Panc1 (cell line): ENCODE measurements at regions not wholly inside any gene's neighbourhood (a gene's known extent, or its start where the extent isn't known, plus 50 kb on each side); places are given as distances from the start of the nearest gene placed in this dataset.

Experiments
- ATAC-seq: fragments of 200-7000 bp; cut with Tn5 transposase; 2 replicates; pipeline ENCODE4 v1.9.1; 2020; ENCODE audit warnings: mild to moderate bottlenecking, moderate library complexity
- BruUV-seq: library from RNA; stranded (reverse); fragments of 400-500 nt; replicated peaks from 2 replicates; lab custom pipeline; 2021; lab: Mats Ljungman, UMichigan
- CTCF ChIA-PET: fragments of 300-600 bp; sonication (Branson Sonifier 250); formaldehyde crosslinking; loops from one replicate; lab custom pipeline; 2022; ENCODE audit warnings: antibody characterized with exemption; lab: Charles Lee
- POLR2A ChIA-PET: fragments of 300-600 bp; sonication (Branson Sonifier 250); formaldehyde crosslinking; loops from one replicate; lab custom pipeline; 2022; ENCODE audit warnings: antibody characterized with exemption; lab: Charles Lee
- DNase-seq: peaks from one replicate; pipeline ENCODE4 v3.0.0-alpha.2; 2010; ENCODE audit warnings: low read depth, low spot score
- H3K27ac ChIP-seq: 2 replicates; pipeline ENCODE4 v1.5.1; 2011; ENCODE audit warnings: mild to moderate bottlenecking, low read length, inconsistent platforms
- H3K27me3 ChIP-seq: fragments of 200-500 bp; sonication (Bioruptor generic); 2 replicates; pipeline ENCODE4 v1.6.0; 2014; ENCODE audit warnings: low read length, inconsistent platforms; ENCODE audit not compliant: control insufficient read depth, insufficient read depth
- H3K36me3 ChIP-seq: fragments of 200-500 bp; sonication (Bioruptor generic); 2 replicates; pipeline ENCODE4 v1.5.1; 2014; ENCODE audit warnings: inconsistent platforms, mild to moderate bottlenecking, low read length, moderate library complexity; ENCODE audit not compliant: control insufficient read depth, insufficient read depth
- H3K4me1 ChIP-seq: 2 replicates; pipeline ENCODE4 v1.5.1; 2011; ENCODE audit warnings: inconsistent platforms, mild to moderate bottlenecking, low read length, moderate library complexity; ENCODE audit not compliant: control insufficient read depth, insufficient read depth
- H3K4me3 ChIP-seq, 2 experiments: 2 replicates each; pipeline ENCODE4 v1.5.1; 2011 to 2012; ENCODE audit warnings: low read depth in 2 of 2, low read length in 2 of 2, mild to moderate bottlenecking in 2 of 2, inconsistent platforms in 1 of 2, moderate library complexity in 1 of 2
- H3K9me3 ChIP-seq: fragments of 200-500 bp; sonication (Bioruptor generic); 2 replicates; pipeline ENCODE4 v1.5.1; 2014; ENCODE audit warnings: low read depth, mild to moderate bottlenecking, inconsistent platforms, low read length, moderate library complexity; ENCODE audit not compliant: control insufficient read depth, insufficient read depth
- CTCF ChIP-seq: fragments of 450-650 bp; IDR thresholded peaks from 2 replicates; pipeline ENCODE4 v1.5.1; 2017; ENCODE audit warnings: mild to moderate bottlenecking
- POLR2AphosphoS5 ChIP-seq: IDR thresholded peaks from 2 replicates; pipeline ENCODE4 v1.6.1; 2012; ENCODE audit warnings: mild to moderate bottlenecking, low read depth, low read length, moderate library complexity
- SIN3A ChIP-seq: IDR thresholded peaks from 2 replicates; pipeline ENCODE4 v1.6.1; 2012; ENCODE audit warnings: low read depth, mild to moderate bottlenecking, low read length, moderate library complexity, borderline replicate concordance; ENCODE audit not compliant: insufficient read depth
- TCF7L2 ChIP-seq: IDR thresholded peaks from 2 replicates; pipeline ENCODE4 v1.6.1; 2011; ENCODE audit warnings: mild to moderate bottlenecking, low read depth, low read length, inconsistent platforms
- in situ Hi-C: cut with HindIII; loops from 2 replicates; pipeline ENCODE4 v1.10.0; 2016; ENCODE audit warnings: low sequenced_read_pairs, low pct_unique_long_range_greater_than_20kb
- intact Hi-C: fragments of 100-400 bp; cut with micrococcal nuclease; formaldehyde crosslinking; loops from one replicate; pipeline ENCODE4 v1.10.0; 2022; ENCODE audit not compliant: unreplicated experiment
- TF ChIP-seq, protein P1 (sequence below), 2 experiments: IDR thresholded peaks; 2 replicates each; pipeline ENCODE4 v1.6.1; 2011 to 2012; ENCODE audit warnings: low read depth in 2 of 2, control low read depth in 1 of 2, low read length in 1 of 2, mild to moderate bottlenecking in 1 of 2, moderate library complexity in 1 of 2; ENCODE audit not compliant: insufficient read depth in 1 of 2

- BruUV-seq, result no TSS peak
- Histone ChIP-seq H3K4me3 (no peak overlapping the region), H3K27me3 (no peaks in the 10 kb centered on the region), H3K4me1 (peaks cover 30% of the 10 kb centered on the region), H3K27ac (peak overlapping the region; percentile 62; the same call in 1 of the 2 replicates), H3K36me3 (no peaks in the 10 kb centered on the region), H3K9me3 (peaks cover 6% of the 10 kb centered on the region; the same call in 1 of the 2 replicates)
- POLR2A ChIA-PET, result no interaction called here
- DNase-seq (no peak), ATAC-seq (no peak)
- intact Hi-C loops, result no loop called here
- in situ Hi-C loops, result no loop called here
- CTCF ChIA-PET, result no interaction called here
- TF ChIP-seq TCF7L2 (0 out of 2 replicates have a peak, but pooled peaks have one; percentile 52), POLR2AphosphoS5 (no peak)
Measured at GRCh38 chr2:173649527-173650219, 295.0 kb downstream of the CDCA7 start.

- no peaks in the 10 kb centered on the region for H3K36me3 ChIP-seq
- H3K4me3 ChIP-seq, result no peak overlapping the region
- TF ChIP-seq, protein P1, sequence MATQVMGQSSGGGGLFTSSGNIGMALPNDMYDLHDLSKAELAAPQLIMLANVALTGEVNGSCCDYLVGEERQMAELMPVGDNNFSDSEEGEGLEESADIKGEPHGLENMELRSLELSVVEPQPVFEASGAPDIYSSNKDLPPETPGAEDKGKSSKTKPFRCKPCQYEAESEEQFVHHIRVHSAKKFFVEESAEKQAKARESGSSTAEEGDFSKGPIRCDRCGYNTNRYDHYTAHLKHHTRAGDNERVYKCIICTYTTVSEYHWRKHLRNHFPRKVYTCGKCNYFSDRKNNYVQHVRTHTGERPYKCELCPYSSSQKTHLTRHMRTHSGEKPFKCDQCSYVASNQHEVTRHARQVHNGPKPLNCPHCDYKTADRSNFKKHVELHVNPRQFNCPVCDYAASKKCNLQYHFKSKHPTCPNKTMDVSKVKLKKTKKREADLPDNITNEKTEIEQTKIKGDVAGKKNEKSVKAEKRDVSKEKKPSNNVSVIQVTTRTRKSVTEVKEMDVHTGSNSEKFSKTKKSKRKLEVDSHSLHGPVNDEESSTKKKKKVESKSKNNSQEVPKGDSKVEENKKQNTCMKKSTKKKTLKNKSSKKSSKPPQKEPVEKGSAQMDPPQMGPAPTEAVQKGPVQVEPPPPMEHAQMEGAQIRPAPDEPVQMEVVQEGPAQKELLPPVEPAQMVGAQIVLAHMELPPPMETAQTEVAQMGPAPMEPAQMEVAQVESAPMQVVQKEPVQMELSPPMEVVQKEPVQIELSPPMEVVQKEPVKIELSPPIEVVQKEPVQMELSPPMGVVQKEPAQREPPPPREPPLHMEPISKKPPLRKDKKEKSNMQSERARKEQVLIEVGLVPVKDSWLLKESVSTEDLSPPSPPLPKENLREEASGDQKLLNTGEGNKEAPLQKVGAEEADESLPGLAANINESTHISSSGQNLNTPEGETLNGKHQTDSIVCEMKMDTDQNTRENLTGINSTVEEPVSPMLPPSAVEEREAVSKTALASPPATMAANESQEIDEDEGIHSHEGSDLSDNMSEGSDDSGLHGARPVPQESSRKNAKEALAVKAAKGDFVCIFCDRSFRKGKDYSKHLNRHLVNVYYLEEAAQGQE (IDR thresholded peaks at IDR 0.05; ENCODE audit: insufficient read depth in 1 of 2, low read depth in 2 of 2, low read length in 1 of 2), result no peak
- TF ChIP-seq CTCF (no peak), SIN3A (no peak), POLR2AphosphoS5 (no peak)
- intact Hi-C loops (no loop called here), in situ Hi-C loops (no loop called here)
- DNase-seq, result no peak
- no peak for ATAC-seq
- peaks cover 6% of the 10 kb centered on the region; the same call in 1 of the 2 replicates for H3K9me3 ChIP-seq
- ChIA-PET POLR2A (interaction anchor here (0.6 kb wide), 1 partner anchor 78 kb away, joined by 3 read pairs; no protein-coding TSS in a partner anchor), CTCF (no interaction called here)
- peaks cover 30% of the 10 kb centered on the region for H3K4me1 ChIP-seq
- H3K27ac ChIP-seq, result peak overlapping the region; percentile 82
- no TSS peak for BruUV-seq
- H3K27me3 ChIP-seq, result no peaks in the 10 kb centered on the region
Measured at GRCh38 chr2:173651891-173652290, 297.2 kb downstream of the CDCA7 start.

DNA sequence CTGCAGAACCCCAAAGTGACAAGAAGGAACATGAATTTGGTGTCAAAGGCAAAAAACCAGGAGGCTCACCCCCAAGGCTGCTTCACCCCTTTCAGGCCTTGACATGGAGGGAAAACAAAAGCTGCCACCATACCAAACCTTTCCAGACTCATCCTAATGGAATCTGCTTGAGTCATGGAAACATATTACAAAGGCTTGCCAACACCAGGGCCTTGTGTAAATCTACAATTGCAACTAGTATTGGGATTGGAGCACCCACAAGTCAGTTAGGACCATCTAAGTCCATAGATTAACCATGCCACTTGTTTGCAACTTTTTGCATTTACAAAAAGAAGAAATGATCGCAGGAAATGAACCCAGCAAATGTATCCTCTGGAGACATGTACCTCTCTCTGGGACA, 297.6 kb downstream of the CDCA7 start:
- Histone ChIP-seq H3K27ac (peak overlapping the region; percentile 82), H3K27me3 (no peaks in the 10 kb centered on the region), H3K9me3 (peaks cover 6% of the 10 kb centered on the region; the same call in 1 of the 2 replicates), H3K4me1 (peaks cover 30% of the 10 kb centered on the region), H3K36me3 (no peaks in the 10 kb centered on the region), H3K4me3 (no peak overlapping the region)
- ChIA-PET POLR2A (no interaction called here), CTCF (no interaction called here)
- in situ Hi-C loops, result no loop called here
- no peak for TF ChIP-seq CTCF
- TF ChIP-seq, protein P1 (IDR thresholded peaks at IDR 0.05; ENCODE audit: insufficient read depth in 1 of 2, low read depth in 2 of 2, low read length in 1 of 2), result no peak
- no peak for TF ChIP-seq POLR2AphosphoS5
- no peak for TF ChIP-seq SIN3A
- TF ChIP-seq TCF7L2, result no peak
- DNase-seq, result peak; percentile 78
- intact Hi-C loops, result no loop called here
- BruUV-seq, result no TSS peak
- ATAC-seq, result peak; percentile 84
